SW 1271 (cell line): ENCODE measurements at regions not wholly inside any gene's neighbourhood (a gene's known extent, or its start where the extent isn't known, plus 50 kb on each side); places are given as distances from the start of the nearest gene placed in this dataset.
"Not testable (repeated sequence)": the region's sequence is repeated elsewhere in the genome, so short reads cannot be mapped to it uniquely, and the experiment has no call there.

Experiments used
- DNase-seq, 2 experiments: peaks; one replicate each; lab custom pipeline; 2025; lab: John Stamatoyannopoulos, UW

DNA sequence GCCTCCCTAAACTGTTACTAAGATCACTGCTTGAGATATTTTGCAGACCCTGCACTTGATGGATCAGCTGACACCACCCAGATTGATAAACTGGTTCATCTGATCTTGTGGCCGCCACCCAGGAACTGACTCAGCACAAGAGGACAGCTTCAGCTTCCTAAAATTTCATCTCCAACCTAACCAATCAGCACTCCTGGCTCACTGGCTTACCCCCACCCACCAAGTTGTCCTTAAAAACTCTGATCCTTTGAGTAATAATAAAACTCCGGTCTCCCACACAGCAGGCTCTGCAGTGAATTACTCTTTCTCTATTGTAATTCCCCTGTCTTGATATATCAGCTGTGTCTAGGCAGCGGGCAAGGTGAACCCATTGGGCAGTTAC, 174.8 kb downstream of the UTP18 start:
- DNase-seq, result no peak

DNA sequence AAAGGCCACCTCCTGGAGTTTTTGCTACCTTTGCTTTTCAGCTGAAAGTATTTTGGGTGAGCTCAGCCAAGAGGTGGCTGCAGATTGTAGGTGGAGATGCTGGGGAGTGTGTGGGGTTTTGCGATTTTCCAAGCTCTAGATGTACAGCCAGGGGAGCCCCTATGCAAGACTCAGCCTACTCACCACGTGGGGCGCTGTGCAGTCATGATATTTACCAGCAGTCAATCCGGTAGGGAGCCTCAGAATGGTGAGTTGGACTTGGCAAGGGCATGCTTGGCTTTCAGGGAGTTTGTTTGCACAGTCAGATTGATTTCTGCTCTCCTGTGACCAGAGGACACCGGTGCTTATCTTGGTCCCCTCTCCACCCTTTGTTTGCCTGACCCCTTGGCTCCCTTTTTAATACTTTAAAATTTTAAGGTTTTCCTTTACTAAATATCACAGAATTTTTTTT, 175.3 kb downstream of the UTP18 start:
- DNase-seq, result peak; percentile 9 to 47

DNA sequence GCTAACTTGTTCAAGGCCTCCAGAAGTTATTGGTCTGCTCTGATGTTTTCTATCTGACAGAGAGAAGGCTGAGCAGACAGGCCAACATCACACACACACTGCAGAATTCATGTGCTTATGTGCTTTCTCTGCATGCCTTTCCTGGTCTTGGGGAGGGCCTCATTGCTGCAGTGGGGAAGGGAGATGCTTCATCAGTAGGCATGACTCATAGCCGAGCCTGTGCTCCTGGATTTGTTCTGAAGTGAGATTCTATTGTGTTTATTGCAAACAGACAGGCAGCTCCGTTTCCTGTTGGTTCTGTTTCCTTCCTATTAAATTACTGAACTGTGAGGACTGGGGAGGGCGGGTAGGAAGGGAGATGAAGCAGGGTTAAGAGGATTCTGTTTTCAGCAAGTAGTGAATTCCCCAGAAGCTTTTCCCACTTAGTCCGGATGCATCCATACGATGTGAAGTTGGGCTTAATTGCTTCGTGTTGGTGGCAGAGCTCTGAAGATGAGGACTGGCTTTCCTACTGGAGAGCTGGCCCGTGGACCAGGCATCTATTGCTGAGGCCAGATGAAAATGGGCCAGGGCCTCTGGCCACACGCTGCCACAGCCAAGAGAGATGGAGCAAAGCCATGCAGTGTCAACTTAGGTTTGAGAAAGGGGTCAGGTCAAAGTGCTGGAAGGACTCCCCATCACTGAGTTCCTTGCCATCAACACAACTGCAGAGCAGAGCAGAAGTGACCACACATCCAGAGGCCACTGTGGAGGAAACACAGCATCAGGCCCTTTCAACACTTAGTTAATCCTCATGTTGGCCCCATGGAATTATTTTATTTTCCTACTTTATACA, 179.3 kb downstream of the UTP18 start:
- DNase-seq, result no peak

DNA sequence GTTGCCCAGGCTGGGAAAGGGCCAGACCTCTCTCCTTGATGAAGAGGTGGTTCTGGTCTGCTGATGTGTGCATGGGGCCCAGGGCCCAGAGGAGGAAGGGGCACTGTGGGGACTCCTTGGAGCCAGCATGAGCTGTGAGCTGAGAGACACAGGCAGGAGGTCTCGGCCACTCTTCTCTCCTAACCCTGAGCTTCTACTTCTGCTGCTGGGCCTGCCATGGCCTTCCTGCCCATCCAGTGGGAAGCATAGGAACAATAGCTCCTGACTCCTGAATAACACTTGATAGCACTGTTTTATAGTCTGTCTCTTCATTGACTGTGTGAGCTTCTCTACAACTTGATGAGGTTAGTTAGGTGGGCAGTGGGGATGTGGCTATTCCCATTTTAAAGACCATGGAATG, 181.1 kb downstream of the UTP18 start:
- no peak for DNase-seq

DNA sequence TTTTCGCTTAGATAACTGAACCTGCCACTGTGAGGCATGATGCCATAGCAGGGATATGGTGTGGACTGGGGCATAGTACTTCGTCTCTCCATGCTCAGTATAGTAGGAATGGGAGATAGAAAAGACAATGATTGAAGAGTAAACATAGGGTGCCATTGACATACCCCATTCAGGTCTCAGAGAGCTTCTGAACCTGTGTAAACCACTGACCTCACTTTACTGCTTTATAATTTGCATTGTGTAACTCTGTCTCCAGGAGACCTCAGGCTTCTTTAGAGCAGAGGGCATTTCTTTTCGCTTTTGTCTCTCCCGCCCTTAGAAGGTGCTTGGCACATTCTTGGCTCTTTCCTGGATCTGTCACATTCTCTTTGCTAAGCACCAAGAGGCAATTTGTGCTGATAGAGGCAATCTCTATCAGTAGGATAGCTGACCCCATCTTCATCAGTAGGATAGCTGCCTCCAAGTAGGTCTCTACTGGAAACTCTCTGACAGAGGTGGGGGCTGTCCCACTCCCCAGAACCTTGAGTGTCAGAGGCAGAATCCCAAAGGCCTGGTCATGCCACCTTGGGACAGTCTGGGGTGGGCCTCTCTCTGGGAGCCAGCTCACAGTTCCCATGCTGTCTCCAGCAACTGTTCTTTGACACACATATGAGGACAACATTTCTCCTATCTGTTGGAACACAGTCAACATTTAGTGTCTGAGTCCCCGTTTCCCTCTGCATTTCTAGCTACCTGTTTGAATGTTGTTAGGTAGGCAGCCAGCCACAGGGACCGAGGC, 181.9 kb downstream of the UTP18 start:
- DNase-seq, result no peak

DNA sequence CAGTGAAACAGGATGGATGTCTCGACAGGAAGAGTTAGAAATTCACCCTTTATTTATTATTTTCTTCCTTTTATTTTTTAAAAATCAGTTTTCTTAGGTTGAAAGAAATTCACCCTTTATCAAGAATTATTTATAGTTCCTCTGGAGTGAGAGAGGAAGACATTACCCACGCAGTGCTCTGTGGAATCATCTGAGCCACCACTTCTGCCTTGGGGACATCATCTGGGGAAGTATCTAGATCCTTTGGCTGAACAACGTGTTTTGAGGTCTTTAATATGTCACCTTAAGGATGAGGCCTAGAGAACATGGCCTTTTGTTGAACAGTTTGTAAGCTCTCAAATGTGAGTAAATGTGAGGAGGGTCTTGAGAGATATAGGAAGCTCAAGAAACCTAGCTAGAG, 183.3 kb downstream of the UTP18 start:
- no peak for DNase-seq

DNA sequence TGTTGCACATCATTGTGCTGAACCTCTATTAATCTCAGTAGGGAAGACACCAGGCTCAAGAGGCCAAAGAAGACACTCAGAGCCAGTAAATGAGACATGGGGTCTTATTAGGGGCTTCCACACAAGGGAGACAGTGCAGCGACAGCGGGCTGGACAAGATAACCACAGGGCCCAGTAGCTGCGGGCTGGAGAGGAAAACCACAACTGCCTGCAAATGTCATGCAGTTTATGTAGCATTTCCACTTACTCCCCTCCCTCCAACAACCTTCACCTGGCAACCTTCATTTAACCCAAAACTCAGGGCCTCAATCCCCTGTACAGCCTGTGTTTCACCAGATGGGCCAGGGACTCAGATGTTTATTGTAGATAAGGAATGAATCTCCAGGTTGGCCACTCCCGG, 185.6 kb downstream of the UTP18 start:
- no peak for DNase-seq

DNA sequence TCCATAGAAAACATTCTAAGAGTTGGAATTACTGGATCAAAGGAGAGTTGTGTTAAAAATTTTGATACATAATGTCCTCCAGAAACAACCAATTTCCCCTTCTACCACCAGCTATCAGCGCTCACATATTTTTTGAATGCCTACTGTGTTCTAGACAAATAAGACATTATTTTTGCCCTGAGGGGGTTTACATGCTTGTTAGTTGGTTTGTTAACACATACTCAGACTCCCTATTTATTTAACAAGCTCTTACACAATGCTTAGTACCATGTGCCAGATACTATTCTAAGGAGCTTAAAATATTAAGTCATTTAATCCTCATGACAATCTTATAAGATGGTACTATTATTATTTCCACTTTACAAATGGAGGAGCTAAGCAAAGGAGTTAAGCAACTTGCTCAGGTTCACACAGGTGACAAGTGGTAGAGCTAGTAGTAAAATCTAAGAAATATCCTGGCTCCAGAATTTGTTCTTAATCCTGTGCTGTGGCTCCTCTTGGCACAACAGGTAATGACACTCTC, 194.2 kb downstream of the UTP18 start:
- DNase-seq, result no peak

DNA sequence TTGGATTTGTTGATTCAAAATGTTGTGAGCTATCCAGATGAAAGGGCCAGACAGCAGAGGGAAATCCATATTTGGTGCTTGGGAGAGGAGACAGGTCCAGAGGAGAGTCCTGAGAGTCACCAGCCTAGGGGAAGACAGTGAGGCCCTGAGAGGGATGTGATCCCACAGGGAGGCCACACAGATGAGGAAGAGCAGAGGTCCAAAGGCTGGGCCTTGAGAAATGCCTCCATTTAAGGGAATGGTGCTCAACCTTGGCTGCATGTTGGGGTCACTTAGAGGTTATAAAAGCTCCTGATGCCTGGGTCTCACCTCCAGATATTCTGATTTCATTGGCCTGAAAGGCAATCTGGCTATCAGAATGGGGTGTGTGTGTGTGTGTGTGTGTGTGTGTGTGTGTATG, 194.9 kb downstream of the UTP18 start:
- no peak for DNase-seq

DNA sequence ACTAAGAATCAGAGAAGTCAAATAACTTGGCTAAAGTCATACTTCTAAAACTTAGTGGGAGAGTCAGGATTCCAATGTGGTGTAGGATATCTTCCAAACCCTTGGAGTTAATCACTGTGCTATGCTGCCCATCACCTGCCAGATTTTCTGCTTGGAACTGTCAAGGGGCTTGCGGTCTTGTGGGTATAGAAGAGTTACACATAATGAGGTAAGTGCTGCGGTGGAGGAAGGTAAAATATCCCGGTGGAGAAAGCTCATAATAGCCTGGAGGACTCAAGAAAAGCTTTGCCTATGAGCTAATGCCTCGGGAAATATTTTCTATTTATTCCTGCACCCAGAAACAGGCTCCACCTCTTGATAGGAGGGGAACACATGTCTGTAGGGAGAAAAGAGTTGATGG, 195.6 kb downstream of the UTP18 start:
- no peak for DNase-seq

DNA sequence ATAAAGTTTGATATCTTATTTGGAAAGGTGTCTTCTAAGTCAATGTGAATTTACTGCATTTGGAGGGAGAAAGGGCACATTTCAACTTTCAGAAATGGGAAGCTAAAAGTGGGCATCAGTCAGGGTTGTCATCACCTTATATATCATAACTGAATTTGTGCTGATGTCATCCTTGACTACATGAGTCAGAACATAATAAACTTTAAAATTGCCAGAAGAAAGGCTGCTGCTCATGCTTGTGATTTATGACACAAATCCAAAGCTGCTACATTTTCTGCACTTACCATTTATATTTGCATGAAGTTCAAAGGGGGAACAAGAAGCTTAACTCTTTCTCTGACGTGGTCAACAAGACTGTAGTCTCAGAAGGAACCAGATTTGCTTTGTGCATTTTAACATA, 196.6 kb downstream of the UTP18 start:
- no peak for DNase-seq

DNA sequence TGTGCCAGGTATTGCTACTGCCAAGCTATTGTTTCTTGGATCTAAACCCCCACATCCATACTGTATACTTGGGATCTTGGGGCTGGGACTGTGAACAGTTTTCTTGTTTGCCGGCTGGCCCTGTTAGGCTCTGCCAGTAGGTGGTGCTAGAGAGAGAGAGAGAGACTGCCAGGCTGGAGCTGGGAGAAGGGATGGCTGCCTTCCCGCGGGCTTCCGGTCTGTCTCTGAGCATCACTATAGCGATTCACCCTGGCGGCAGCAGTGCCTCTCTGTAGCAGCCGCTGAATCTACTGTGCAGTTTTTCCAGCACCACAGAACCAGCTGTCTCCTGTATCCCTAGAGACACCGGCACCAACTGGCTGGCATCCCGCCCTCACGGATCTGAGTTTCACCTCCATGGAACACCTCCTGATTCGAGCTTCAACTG, 201.2 kb downstream of the UTP18 start:
- peak; percentile 10 to 41 for DNase-seq

DNA sequence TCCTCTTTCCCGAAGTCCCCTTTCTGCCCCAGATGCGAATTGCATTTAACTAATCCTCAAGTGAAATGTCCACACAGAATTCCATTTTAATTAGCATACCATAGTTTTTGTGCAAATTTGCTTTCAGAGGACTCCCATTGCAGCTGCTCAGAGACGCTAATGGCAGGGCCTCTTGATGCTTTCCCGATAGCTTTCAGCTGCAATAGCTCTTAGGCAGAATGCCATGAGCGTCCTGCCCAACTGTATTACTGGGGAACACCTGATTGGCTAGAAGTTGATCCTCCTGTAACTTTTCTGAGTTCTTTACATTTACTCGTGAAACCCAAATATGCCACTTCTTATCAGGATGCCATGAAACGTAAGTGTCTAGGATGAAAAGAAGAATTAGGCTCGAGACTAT, 203.0 kb downstream of the UTP18 start:
- no peak for DNase-seq

DNA sequence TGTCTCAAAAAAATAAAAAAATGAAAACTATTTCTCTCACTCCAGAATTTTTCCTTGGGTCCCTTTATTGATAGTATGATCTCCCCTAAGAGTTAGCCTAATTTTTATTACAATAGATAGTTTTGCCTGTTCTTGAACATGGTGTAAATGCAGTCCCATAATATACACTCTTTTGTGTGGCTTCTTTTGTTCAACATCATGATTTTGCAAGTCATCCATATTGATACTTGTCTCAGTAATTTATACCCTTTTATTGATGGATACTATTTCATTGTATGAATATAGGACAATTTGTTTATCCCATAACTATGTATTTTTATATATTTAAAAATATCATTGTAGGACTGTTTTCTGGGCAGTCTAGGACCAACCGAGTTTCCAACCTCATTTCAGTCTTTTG, 207.0 kb downstream of the UTP18 start:
- no peak for DNase-seq

DNA sequence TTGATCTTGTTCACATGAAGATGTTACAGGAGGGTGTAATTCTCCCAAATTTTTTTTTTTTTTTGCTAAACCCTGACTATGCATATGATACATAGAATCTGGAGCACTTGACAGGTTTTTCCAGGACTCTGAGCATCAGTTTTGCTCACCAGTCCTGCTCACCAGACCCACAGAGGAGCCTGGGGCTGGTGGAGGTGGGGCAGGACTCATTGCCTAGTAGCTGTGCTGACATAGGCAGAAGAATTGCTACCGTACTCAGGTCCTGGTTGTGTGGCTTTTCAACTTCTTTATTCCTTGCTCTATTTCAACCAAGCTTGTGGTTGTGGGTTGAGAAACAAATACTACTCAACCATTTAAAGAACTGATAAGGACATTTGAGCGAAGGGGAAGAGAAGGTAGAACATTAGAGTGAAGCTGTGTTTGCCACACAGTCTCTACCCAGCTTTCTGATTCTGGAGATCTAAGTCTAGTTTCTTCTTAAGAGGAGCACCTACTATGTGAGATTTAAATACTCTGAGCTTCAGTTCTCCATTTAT, 212.4 kb downstream of the UTP18 start:
- no peak for DNase-seq

DNA sequence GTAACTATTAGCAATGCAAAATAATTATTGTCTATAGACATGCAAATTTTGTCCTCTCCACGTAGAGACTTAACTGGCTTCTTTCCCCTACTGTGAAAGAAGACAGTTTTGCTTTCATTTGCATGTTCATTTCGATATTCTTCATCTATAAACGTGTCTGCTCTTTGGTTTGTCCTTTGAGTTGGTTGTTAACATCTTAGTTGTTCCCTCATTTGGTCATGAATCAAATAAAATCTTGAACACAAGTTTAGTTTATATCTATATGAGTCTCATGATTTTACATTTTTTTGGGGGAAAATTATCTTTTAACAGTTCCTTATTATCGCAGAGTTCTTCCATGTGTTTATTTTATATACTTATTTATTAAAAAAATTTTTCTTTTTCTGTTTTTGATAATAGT, 214.4 kb downstream of the UTP18 start:
- no peak for DNase-seq

DNA sequence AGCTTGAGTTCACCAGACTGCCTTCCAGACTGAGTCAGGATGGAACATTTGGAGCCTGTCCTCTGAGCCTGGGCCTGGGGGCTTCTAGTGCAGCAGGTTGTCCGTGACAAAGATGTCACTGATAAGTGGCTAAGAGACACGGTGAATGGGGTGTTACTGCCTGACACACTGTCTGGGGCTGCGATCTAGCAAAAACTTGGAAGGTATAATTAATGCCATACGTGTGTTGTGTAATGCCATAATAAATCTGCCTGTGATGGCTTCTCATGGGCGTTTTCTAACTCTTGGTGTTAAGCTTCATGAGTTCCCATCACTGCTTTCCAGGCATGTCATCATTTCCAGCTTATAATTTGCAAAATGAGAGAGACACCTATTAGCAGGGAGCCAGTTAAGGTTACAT, 215.4 kb downstream of the UTP18 start:
- no peak for DNase-seq

DNA sequence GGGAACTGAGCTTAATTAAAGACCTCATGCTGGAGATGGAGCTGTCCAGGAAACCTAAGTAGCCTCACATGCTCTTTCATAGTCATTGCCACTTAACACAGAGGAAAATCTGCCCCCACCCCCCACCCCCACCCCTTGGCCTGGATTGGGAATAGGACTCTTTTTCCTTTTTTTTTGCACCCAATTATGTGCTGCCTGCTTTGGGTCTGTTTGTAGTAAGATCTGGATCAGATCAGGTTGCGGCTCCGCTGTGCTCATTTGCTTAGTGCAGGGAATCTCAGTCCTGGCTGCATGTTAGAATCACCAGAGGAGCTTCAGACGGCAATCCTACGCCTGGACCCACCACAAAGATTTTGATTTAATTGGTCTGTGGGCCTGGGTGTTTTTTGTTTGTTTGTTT, 219.0 kb downstream of the UTP18 start:
- DNase-seq, result no peak

DNA sequence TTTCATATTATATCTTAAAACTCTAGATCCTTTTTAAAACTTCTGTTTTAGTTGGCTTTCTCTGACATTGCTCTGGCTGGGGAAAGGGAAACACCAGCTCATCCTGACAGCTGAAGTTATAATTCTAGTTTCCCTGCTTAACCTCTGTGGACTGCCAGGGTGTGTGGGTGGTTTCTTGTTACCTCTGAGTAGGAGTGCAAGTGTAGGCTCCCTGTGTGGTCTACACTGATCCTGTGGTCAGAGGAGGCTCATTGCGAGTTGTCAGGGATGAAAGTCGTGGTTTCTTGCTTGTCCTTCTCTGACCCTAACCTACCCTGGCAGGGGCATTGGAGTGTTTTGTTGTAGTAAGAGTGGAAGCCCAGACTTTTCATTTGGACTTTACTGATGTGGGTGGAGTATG, 221.0 kb downstream of the UTP18 start:
- no peak for DNase-seq

DNA sequence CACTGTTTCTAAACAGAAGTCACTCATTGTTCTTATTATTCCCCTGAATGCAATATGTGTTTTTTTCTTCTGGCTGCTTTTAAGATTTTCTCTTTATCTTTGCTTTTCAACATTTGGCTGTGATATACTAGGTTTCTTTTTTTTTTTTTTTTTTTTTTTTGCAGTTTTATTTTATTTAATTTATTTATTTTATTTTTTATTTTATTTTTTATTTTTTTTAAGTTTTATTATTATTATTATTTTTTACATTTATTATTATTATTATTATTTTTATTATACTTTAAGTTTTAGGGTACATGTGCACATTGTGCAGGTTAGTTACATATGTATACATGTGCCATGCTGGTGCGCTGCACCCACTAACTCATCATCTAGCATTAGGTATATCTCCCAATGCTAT, 221.9 kb downstream of the UTP18 start:
- not testable (repeated sequence) for DNase-seq

DNA sequence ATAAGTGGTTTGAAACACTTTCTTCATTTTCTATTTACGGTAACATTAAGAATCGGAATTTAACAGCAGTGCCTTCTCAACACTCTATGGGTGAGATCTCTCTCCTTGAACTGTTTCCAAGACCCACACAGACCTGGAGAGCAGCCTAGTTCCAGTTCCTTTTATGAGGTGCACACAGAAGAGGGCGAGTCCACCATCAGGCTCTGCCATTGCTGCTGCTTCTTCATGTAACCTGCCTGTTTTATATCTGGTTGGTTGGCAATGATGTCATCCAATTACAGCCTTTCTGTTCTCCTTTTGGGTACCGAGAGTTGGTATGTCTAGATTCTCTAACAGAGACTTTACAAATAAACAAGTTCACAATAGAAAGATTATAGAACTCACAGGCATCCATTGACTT, 225.7 kb downstream of the UTP18 start:
- DNase-seq, result no peak

DNA sequence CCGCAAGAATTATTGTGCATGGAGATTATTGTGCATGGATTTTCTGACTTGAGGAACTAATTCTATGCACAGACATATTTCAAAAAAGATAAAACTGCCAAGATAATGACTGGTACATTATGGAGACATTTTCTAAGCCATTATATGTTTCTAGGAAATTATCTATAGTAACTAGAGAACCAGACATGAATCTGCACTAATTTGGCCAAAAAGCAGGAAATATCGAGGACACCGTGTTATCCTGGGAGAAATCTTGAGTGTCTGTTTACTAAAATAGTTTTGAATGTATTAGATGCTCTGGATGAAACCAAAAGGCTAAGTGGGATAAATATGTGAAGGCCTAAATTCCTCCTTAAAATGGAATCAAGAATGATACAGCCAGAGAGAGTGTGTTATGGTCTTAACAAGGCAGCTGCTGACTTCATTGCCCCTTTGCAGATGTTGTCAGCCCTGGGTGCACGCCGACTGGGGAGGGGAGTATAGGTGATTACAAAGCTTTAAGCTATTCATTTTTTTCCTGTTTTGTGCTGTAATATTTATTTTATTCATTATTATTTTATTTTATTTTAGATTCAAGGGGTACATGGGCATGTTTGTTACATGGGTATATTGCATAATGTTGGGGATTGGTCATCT, 226.7 kb downstream of the UTP18 start:
- no peak for DNase-seq
